GM23338 (cell line): ENCODE measurements at regions not wholly inside any gene's neighbourhood (a gene's known extent, or its start where the extent isn't known, plus 50 kb on each side); places are given as distances from the start of the nearest gene placed in this dataset.

Experiments used
- EZH2 ChIP-seq: fragments of 200-600 bp; sonication (generic); IDR thresholded peaks from one replicate; pipeline ENCODE4 v1.8.0; 2017; ENCODE audit warnings: antibody characterized with exemption, mild to moderate bottlenecking, low read depth; ENCODE audit not compliant: unreplicated experiment
- EZH2phosphoT487 ChIP-seq: fragments of 200-600 bp; sonication (generic); IDR thresholded peaks from one replicate; pipeline ENCODE4 v1.8.1; 2018; ENCODE audit warnings: antibody characterized with exemption; ENCODE audit not compliant: unreplicated experiment
- JUNB ChIP-seq: IDR thresholded peaks from one replicate; pipeline ENCODE4 v1.6.1; 2016; ENCODE audit warnings: antibody characterized with exemption; ENCODE audit not compliant: unreplicated experiment
- POLR2AphosphoS5 ChIP-seq: IDR thresholded peaks from 2 replicates; pipeline ENCODE4 v1.6.1; 2016; ENCODE audit warnings: antibody characterized with exemption, low read depth
- STAT1 ChIP-seq: IDR thresholded peaks from one replicate; pipeline ENCODE4 v1.6.1; 2016; ENCODE audit warnings: antibody characterized with exemption; ENCODE audit not compliant: unreplicated experiment
- ZNF114 ChIP-seq: fragments of 250-450 bp; sonication (Bioruptor Pico); IDR thresholded peaks from 2 replicates; pipeline ENCODE4 v1.5.0; 2020; ENCODE audit warnings: mild to moderate bottlenecking, moderate library complexity
- TF ChIP-seq, protein P1 (sequence below), 2 experiments: fragments of 200-600 bp in 1 of 2; sonication (generic) in 1 of 2; conservative IDR thresholded peaks; 2 replicates each; pipeline versions ENCODE4 v1.5.1 to v1.6.1; 2016 to 2017; ENCODE audit warnings: antibody characterized with exemption in 2 of 2, low read depth in 2 of 2, mild to moderate bottlenecking in 2 of 2, moderate library complexity in 1 of 2

GRCh38 chr10:118528426-118528825 is 67.0 kb downstream of the PRLHR start:
- TF ChIP-seq, protein P1, sequence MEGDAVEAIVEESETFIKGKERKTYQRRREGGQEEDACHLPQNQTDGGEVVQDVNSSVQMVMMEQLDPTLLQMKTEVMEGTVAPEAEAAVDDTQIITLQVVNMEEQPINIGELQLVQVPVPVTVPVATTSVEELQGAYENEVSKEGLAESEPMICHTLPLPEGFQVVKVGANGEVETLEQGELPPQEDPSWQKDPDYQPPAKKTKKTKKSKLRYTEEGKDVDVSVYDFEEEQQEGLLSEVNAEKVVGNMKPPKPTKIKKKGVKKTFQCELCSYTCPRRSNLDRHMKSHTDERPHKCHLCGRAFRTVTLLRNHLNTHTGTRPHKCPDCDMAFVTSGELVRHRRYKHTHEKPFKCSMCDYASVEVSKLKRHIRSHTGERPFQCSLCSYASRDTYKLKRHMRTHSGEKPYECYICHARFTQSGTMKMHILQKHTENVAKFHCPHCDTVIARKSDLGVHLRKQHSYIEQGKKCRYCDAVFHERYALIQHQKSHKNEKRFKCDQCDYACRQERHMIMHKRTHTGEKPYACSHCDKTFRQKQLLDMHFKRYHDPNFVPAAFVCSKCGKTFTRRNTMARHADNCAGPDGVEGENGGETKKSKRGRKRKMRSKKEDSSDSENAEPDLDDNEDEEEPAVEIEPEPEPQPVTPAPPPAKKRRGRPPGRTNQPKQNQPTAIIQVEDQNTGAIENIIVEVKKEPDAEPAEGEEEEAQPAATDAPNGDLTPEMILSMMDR (conservative IDR thresholded peaks at IDR 0.05; ENCODE audit: low read depth in 2 of 2) = no peak
- TF ChIP-seq STAT1 (no peak), EZH2phosphoT487 (no peak), JUNB (no peak), POLR2AphosphoS5 (no peak), EZH2 (no peak), ZNF114 (CRISPR knock-in tag) (no peak)
